Esophagus mucosa (tissue), 1 donor: ENCODE measurements at regions not wholly inside any gene's neighbourhood (a gene's known extent, or its start where the extent isn't known, plus 50 kb on each side); places are given as distances from the start of the nearest gene placed in this dataset.

Experiments
- ATAC-seq: fragments of 200-7000 bp; cut with Tn5 transposase; one replicate; pipeline ENCODE4 v1.9.1; 2020
- donor health status: DM: yes; HTN: yes; CAD: no.

DNA sequence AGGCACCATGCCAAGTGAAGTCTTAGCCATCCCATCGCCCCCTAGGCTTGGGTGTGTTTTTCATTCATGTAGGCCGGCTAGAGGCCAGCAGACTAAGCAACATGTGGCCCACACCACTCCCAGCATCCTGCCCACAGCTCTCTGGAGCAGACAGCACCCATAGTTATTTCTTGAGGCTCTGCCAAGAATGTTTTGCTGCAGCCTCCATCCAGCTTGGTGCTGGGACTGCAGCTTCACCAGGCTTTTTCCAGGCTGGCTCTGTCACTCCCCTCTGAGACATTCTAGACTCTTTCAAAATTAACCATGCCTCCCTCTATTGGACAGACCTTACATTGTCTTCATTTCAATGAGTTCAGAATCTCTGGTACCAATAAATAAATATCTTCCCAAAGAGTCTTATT is 104.2 kb downstream of the DUSP10 start:
- no peak for ATAC-seq

DNA sequence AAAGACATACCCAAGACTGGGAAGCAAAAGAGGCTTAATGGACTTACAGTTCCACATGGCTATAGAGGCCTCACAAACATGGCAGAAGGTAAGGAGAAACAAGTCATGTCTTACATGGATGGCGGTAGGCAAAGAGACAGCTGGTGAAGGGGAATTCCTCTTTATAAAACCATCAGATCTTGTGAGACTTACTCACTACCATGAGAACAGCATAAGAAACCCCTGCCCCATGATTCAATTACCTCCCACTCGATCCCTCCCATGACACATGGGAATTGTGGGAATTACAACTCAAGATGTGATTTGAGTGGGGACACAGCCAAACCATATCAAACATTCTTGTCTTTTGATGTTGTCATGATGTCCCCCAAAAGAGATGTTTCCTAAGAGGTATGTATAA is 103.3 kb downstream of the DUSP10 start:
- ATAC-seq = no peak

DNA sequence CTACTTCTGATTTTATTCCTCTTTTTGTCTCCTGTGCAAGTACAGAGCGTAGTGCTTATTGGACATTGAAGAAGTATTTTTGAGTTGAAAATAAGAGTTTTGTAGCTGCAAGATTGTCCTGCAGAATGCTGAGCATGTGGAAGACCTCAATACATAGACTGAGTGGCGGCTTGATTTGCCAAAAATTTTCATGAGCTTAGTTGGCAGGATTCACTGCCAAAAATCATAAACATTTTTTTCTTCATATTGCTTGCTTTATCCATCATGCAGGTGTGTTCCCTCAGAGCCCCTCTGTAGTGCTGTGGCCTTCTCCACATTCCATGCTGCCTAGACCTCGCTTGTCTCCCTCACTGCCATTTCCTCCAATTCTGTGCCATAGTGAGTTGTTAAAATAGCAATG is 100.1 kb downstream of the DUSP10 start:
- ATAC-seq = no peak

DNA sequence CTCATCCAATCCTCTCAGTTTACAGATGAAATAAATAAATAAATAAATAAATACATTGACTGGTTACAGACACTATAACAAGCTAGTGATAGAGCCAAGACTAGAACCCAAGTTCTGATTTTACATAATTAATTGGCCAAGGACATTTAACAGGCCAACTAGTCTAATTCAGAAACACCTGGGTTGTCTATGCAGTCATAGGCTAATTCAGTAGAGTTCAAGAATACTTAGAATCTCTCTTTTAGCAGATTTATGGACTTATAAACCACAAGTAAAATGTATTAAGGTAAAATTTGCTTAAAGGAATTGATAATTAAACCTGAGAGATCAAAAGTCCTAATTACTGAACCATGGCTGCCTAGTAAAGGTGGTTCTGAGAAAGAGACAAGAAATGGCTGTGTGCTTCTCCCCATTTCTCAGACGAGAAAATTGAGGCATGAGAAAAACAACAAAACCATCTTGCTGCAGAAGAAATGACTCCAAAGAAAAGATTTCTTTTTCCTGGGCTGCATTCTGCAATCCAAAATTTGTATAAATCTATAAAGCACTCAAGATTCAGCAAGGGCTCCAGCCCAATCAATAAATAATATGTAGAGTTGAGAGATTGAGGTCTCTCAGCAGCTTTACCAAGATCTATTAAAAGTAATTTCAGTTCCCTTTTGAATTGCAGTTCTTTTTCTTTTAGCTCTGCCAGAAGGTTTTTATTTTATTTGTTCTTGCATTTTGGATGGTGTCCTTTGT is 98.3 kb downstream of the DUSP10 start:
- no peak for ATAC-seq

DNA sequence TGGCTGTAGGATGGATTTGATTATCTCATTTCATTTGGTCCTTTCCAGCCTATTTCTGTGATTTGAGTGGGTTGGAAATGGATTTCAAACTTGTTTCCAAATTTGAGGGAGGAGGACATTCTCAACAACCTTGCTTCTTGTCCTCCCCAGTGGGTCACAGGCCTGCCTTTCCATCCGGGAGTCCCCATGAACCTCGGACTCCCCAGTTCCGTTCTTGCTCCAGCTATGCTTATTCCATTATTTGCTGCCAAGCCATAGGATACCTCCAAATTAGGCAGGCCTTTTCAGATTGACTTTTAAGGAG is 97.8 kb downstream of the DUSP10 start:
- ATAC-seq = no peak

DNA sequence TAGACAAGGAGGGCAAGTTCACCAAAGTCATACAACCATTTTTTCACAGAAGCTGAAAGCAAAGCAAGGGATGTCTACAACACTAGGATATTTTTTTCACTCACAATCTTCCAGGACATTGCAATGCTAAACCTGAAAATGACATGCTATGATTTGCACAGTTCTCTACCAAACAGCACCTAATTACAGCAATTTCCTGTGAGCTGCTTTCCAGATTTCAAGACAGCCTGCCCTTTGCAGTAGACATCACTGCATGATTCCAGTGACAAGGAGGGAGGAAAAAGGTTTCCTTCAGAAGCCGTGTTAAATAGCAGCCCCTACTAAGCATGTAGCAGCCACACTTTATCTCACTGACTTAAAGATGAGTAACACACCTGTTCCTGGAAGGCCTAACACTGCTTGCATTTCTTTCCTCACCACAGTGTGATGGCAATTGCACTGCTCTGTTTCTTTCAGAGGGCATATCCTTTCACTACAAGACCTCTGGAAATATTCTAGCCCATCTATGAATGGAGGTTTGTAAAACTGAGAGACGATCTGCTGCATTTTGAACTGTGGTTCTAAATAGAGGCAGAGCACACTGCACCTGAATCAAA is 97.1 kb downstream of the DUSP10 start:
- ATAC-seq = no peak

DNA sequence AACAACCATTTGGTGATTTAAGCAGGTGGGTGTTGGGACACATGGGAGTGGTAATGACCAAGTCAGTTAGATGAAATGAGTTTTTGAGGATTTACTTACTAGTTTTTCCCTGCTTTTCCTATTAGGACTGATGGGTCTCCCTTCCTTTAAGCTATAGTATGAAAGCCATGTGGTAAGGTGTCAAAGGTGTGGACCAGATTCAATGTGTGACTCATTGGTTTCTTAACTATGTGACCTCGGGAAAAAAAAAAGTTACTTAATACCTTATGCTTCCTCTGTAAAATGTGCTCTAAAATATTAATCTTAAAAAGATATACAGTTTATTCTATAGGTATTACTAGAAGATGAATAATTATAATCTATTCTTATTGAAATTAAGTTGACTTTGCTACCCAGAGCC is 93.7 kb downstream of the DUSP10 start:
- ATAC-seq = no peak
